CD4-positive, alpha-beta T cell treated with Interleukin-4 for 4 hours (primary cell): ENCODE measurements at regions not wholly inside any gene's neighbourhood (a gene's known extent, or its start where the extent isn't known, plus 50 kb on each side); places are given as distances from the start of the nearest gene placed in this dataset.

ENCODE experiments used
- DNase-seq: peaks from one replicate; pipeline ENCODE4 v3.0.0-alpha.2; 2020

GRCh38 chr6:14728396-14729024, 517.4 kb upstream of the JARID2 start:
- no peak for DNase-seq

- DNase-seq: no peak
Measured at GRCh38 chr6:14729129-14729871, 516.6 kb upstream of the JARID2 start.

GRCh38 chr6:14730654-14731053, 515.2 kb upstream of the JARID2 start:
- DNase-seq: no peak

GRCh38 chr6:14731611-14732010, 514.3 kb upstream of the JARID2 start:
- DNase-seq: no peak

- no peak for DNase-seq
Measured at GRCh38 chr6:14732226-14732843, 513.5 kb upstream of the JARID2 start.

- peak; percentile 78 for DNase-seq
Measured at GRCh38 chr6:14732844-14733757, 512.8 kb upstream of the JARID2 start.

- DNase-seq: no peak
Measured at GRCh38 chr6:14734052-14734415, 511.8 kb upstream of the JARID2 start.

- DNase-seq: peak; percentile 71
Measured at GRCh38 chr6:14734416-14735340, 511.2 kb upstream of the JARID2 start.

- DNase-seq: no peak
Measured at GRCh38 chr6:14735956-14736486, 509.8 kb upstream of the JARID2 start.

- DNase-seq: no peak
Measured at GRCh38 chr6:14736554-14736953, 509.3 kb upstream of the JARID2 start.

GRCh38 chr6:14738497-14738896, 507.4 kb upstream of the JARID2 start:
- DNase-seq: no peak

GRCh38 chr6:14738933-14739332, 506.9 kb upstream of the JARID2 start:
- DNase-seq: no peak

- no peak for DNase-seq
Measured at GRCh38 chr6:14739827-14740226, 506.0 kb upstream of the JARID2 start.

- no peak for DNase-seq
Measured at GRCh38 chr6:14742171-14742570, 503.7 kb upstream of the JARID2 start.

- DNase-seq: no peak
Measured at GRCh38 chr6:14742680-14743079, 503.2 kb upstream of the JARID2 start.

GRCh38 chr6:14743144-14743473, 502.8 kb upstream of the JARID2 start:
- no peak for DNase-seq

- DNase-seq: peak; percentile 75
Measured at GRCh38 chr6:14743474-14744211, 502.2 kb upstream of the JARID2 start.

GRCh38 chr6:14744212-14744556, 501.7 kb upstream of the JARID2 start:
- DNase-seq: no peak

GRCh38 chr6:14746139-14746837, 499.6 kb upstream of the JARID2 start:
- no peak for DNase-seq

- no peak for DNase-seq
Measured at GRCh38 chr6:14747881-14748520, 497.9 kb upstream of the JARID2 start.
